ENCODE measurements at regions not wholly inside any gene's neighbourhood (a gene's known extent, or its start where the extent isn't known, plus 50 kb on each side); places are given as distances from the start of the nearest gene placed in this dataset.

- no peaks in the 10 kb centered on the region for H3K79me2 ChIP-seq (ENCODE audit: low read depth)
- no peak overlapping the region for H3K4me3 ChIP-seq
- no peaks in the 10 kb centered on the region for H3K4me1 ChIP-seq
- H3F3A ChIP-seq (ENCODE audit: low read depth), result no peaks in the 10 kb centered on the region
- H3K4me2 ChIP-seq, result no peak overlapping the region
- H3K27ac Mint-ChIP-seq, result no peak overlapping the region
- no peak for TF ChIP-seq CTCF (IDR thresholded peaks at IDR 0.05)
- TF ChIP-seq EZH2phosphoT487 (IDR thresholded peaks at IDR 0.05), result no peak
- no peak for TF ChIP-seq EZH2 (IDR thresholded peaks at IDR 0.05)
- H3K36me3 ChIP-seq, result peaks cover 4% of the 10 kb centered on the region
- peaks cover 40% of the 10 kb centered on the region for H3K9me3 Mint-ChIP-seq
- H3K9me3 ChIP-seq (ENCODE audit: low read depth), result peaks cover 11% of the 10 kb centered on the region
- H3K27me3 Mint-ChIP-seq (ENCODE audit: insufficient read depth, low read depth), result peaks cover 3% of the 10 kb centered on the region
- no peak overlapping the region for H2AFZ ChIP-seq (replicated peaks)
- no peak overlapping the region for H3K9ac ChIP-seq
- peaks cover 3% of the 10 kb centered on the region for H3K36me3 Mint-ChIP-seq
- no peaks in the 10 kb centered on the region for H3K27me3 ChIP-seq
- H3K4me3 Mint-ChIP-seq, result no peak overlapping the region
- no peaks in the 10 kb centered on the region for H4K20me1 ChIP-seq (ENCODE audit: low read depth)
- no peak for DNase-seq (ENCODE audit: low spot score)
- H3K4me1 Mint-ChIP-seq, result peaks cover 4% of the 10 kb centered on the region
- no peak overlapping the region for H3K27ac ChIP-seq
Measured at GRCh38 chr1:56107275-56107638, 472.1 kb downstream of the PLPP3 start.

GRCh38 chr1:56106531-56107274 lies 472.7 kb downstream of the PLPP3 start:
- H3K9me3 Mint-ChIP-seq, result peaks cover 34% of the 10 kb centered on the region
- H3K27ac Mint-ChIP-seq, result no peak overlapping the region
- DNase-seq (ENCODE audit: low spot score), result no peak

GRCh38 chr1:56105397-56105796 lies 474.0 kb downstream of the PLPP3 start:
- Histone ChIP-seq H3K27me3 (no peaks in the 10 kb centered on the region), H3K9me3 (ENCODE audit: low read depth) (peaks cover 5% of the 10 kb centered on the region), H3K36me3 (no peaks in the 10 kb centered on the region), H4K20me1 (ENCODE audit: low read depth) (no peaks in the 10 kb centered on the region), H3K4me1 (no peaks in the 10 kb centered on the region), H3K27ac (no peak overlapping the region), H3F3A (ENCODE audit: low read depth) (no peaks in the 10 kb centered on the region), H3K4me2 (no peak overlapping the region), H3K4me3 (no peak overlapping the region), H3K9ac (no peak overlapping the region), H3K79me2 (ENCODE audit: low read depth) (no peaks in the 10 kb centered on the region), H2AFZ (replicated peaks) (no peak overlapping the region)
- DNase-seq (ENCODE audit: low spot score), result no peak
- H3K36me3 Mint-ChIP-seq, result no peaks in the 10 kb centered on the region
- TF ChIP-seq EZH2phosphoT487 (IDR thresholded peaks at IDR 0.05), result no peak
- TF ChIP-seq EZH2 (IDR thresholded peaks at IDR 0.05), result no peak
- TF ChIP-seq CTCF (IDR thresholded peaks at IDR 0.05), result no peak
- H3K9me3 Mint-ChIP-seq, result peaks cover 25% of the 10 kb centered on the region
- peaks cover 4% of the 10 kb centered on the region for H3K4me1 Mint-ChIP-seq
- no peak overlapping the region for H3K4me3 Mint-ChIP-seq
- no peak overlapping the region for H3K27ac Mint-ChIP-seq
- H3K27me3 Mint-ChIP-seq (ENCODE audit: insufficient read depth, low read depth), result peaks cover 3% of the 10 kb centered on the region

More at GRCh38 chr1:56106531-56107274, 472.7 kb downstream of the PLPP3 start:
- no peaks in the 10 kb centered on the region for H4K20me1 ChIP-seq (ENCODE audit: low read depth)
- H3K4me1 ChIP-seq, result no peaks in the 10 kb centered on the region
- H3K9ac ChIP-seq, result no peak overlapping the region
- H3K79me2 ChIP-seq (ENCODE audit: low read depth), result no peaks in the 10 kb centered on the region
- peaks cover 4% of the 10 kb centered on the region for H3K4me1 Mint-ChIP-seq
- H3K27ac ChIP-seq, result no peak overlapping the region
- no peak overlapping the region for H2AFZ ChIP-seq (replicated peaks)
- no peaks in the 10 kb centered on the region for H3K27me3 ChIP-seq
- peaks cover 7% of the 10 kb centered on the region for H3K9me3 ChIP-seq (ENCODE audit: low read depth)
- H3K4me2 ChIP-seq, result no peak overlapping the region
- H3K4me3 Mint-ChIP-seq, result no peak overlapping the region
- no peaks in the 10 kb centered on the region for H3K36me3 ChIP-seq
- H3K36me3 Mint-ChIP-seq, result peaks cover 3% of the 10 kb centered on the region
- TF ChIP-seq EZH2phosphoT487 (IDR thresholded peaks at IDR 0.05) (no peak), EZH2 (IDR thresholded peaks at IDR 0.05) (no peak), CTCF (IDR thresholded peaks at IDR 0.05) (no peak)
- H3F3A ChIP-seq (ENCODE audit: low read depth), result no peaks in the 10 kb centered on the region
- H3K27me3 Mint-ChIP-seq (ENCODE audit: insufficient read depth, low read depth), result peaks cover 3% of the 10 kb centered on the region
- no peak overlapping the region for H3K4me3 ChIP-seq

Measured in neural progenitor cell (in vitro differentiated cells).